HEK293T (cell line): ENCODE measurements at regions not wholly inside any gene's neighbourhood (a gene's known extent, or its start where the extent isn't known, plus 50 kb on each side); places are given as distances from the start of the nearest gene placed in this dataset.

Source experiments
- ARNT ChIP-seq: fragments of 450-650 bp; IDR thresholded peaks from 2 replicates; pipeline ENCODE4 v1.6.1; 2017; ENCODE audit warnings: mild to moderate bottlenecking
- BHLHE40 ChIP-seq: fragments of 450-650 bp; IDR thresholded peaks from 2 replicates; pipeline ENCODE4 v1.6.1; 2016; ENCODE audit warnings: mild to moderate bottlenecking, moderate library complexity, borderline replicate concordance
- FOXK2 ChIP-seq: fragments of 450-650 bp; IDR thresholded peaks from 2 replicates; pipeline ENCODE4 v1.6.1; 2016; ENCODE audit warnings: mild to moderate bottlenecking
- FOXM1 ChIP-seq: fragments of 450-650 bp; IDR thresholded peaks from 2 replicates; pipeline ENCODE4 v1.6.1; 2017; ENCODE audit warnings: mild to moderate bottlenecking, borderline replicate concordance
- LEF1 ChIP-seq: fragments of 450-650 bp; IDR thresholded peaks from 2 replicates; pipeline ENCODE4 v1.6.1; 2017; ENCODE audit warnings: mild to moderate bottlenecking, borderline replicate concordance
- NFRKB ChIP-seq: fragments of 450-650 bp; IDR thresholded peaks from 2 replicates; pipeline ENCODE4 v1.6.1; 2016; ENCODE audit warnings: mild to moderate bottlenecking, moderate library complexity
- SP1 ChIP-seq: fragments of 450-650 bp; IDR thresholded peaks from 2 replicates; pipeline ENCODE4 v1.6.1; 2017
- SUZ12 ChIP-seq: fragments of 450-650 bp; IDR thresholded peaks from 2 replicates; pipeline ENCODE4 v1.6.1; 2016; ENCODE audit warnings: mild to moderate bottlenecking
- TARDBP ChIP-seq: fragments of 450-650 bp; IDR thresholded peaks from 2 replicates; pipeline ENCODE4 v1.6.1; 2016
- ZNF384 ChIP-seq: fragments of 450-650 bp; IDR thresholded peaks from 2 replicates; pipeline ENCODE4 v1.6.1; 2016

DNA sequence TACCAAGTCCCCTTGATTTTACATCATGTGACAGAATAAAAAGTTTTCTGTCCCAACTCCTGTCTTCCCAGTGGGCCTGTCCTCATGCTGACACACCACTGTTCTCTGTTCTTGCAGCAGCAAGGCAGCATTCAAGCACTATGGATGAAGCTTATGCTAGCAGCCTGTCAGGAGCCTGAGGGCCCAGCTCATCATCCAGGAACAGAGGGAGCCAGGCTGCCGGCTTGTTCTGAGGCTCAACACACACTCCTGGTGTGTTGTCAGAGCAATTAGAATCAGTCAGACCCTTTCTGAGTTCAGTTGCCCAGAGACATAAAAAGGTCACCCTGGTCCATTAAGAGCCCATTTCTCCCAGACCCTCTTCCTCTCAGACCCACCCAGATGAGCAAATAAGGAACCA is 282.9 kb downstream of the SEC16B start:
- no peak for TF ChIP-seq TARDBP
- TF ChIP-seq FOXM1 = no peak
- TF ChIP-seq NFRKB = no peak
- no peak for TF ChIP-seq ZNF384
- TF ChIP-seq SP1 = no peak
- TF ChIP-seq SUZ12 = no peak
- no peak for TF ChIP-seq ARNT
- TF ChIP-seq BHLHE40 = no peak
- no peak for TF ChIP-seq FOXK2
- no peak for TF ChIP-seq LEF1
